WI38 (cell line): ENCODE measurements at regions not wholly inside any gene's neighbourhood (a gene's known extent, or its start where the extent isn't known, plus 50 kb on each side); places are given as distances from the start of the nearest gene placed in this dataset.

Experiments
- H3K4me3 ChIP-seq: 2 replicates; pipeline ENCODE4 v1.5.1; 2011; ENCODE audit warnings: low read depth, mild to moderate bottlenecking, control low read depth, low read length
- CTCF ChIP-seq: IDR thresholded peaks from 2 replicates; pipeline ENCODE4 v1.5.1; 2012; ENCODE audit warnings: low read depth, mild to moderate bottlenecking, control low read depth, low read length

GRCh38 chr14:98056946-98057345 is 1215.1 kb downstream of the BCL11B start:
- TF ChIP-seq CTCF: no peak
- H3K4me3 ChIP-seq: no peak overlapping the region

GRCh38 chr14:98059106-98059505 is 1212.9 kb downstream of the BCL11B start:
- TF ChIP-seq CTCF: no peak
- no peak overlapping the region for H3K4me3 ChIP-seq

GRCh38 chr14:98062083-98062482 is 1209.9 kb downstream of the BCL11B start:
- no peak for TF ChIP-seq CTCF

GRCh38 chr14:98069712-98070171 is 1202.3 kb downstream of the BCL11B start:
- no peak overlapping the region for H3K4me3 ChIP-seq
- no peak for TF ChIP-seq CTCF

More at GRCh38 chr14:98062083-98062482, 1209.9 kb downstream of the BCL11B start:
- H3K4me3 ChIP-seq: no peak overlapping the region

GRCh38 chr14:98070536-98070935 is 1201.5 kb downstream of the BCL11B start:
- H3K4me3 ChIP-seq: no peak overlapping the region
- no peak for TF ChIP-seq CTCF

GRCh38 chr14:98074111-98074510 is 1197.9 kb downstream of the BCL11B start:
- H3K4me3 ChIP-seq: no peak overlapping the region
- TF ChIP-seq CTCF: no peak

GRCh38 chr14:98077176-98077575 is 1194.8 kb downstream of the BCL11B start:
- no peak for TF ChIP-seq CTCF
- no peak overlapping the region for H3K4me3 ChIP-seq
